GDM1 (cell line): ENCODE measurements at regions not wholly inside any gene's neighbourhood (a gene's known extent, or its start where the extent isn't known, plus 50 kb on each side); places are given as distances from the start of the nearest gene placed in this dataset.

Source experiments
- DNase-seq: peaks from one replicate; lab custom pipeline; 2025; lab: John Stamatoyannopoulos, UW

DNA sequence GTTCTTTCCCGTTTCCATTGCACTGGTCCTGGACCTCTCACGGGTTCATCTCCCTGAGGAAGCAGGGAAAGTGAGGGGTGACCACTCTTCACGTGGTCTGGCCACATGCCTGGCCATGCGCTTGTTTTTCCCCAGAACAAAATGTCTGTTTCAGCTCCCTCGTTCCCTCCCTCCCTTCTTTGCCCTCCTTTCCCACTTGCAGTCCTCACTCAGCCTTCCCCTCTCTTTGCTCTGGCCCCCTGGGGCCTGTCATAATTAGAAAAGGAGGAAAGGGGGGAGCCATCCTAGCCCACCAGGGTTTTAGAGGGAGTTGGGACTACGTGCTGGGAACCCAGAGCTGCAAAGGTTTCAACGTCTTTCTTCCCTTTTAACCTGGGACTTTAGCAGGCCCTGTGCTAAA is 52.8 kb upstream of the CADM1 start:
- no peak for DNase-seq

- DNase-seq, result no peak
Observed at GRCh38 chr11:115555336-115556090, 51.3 kb upstream of the CADM1 start.
